GM23248 (cell line): ENCODE measurements at regions not wholly inside any gene's neighbourhood (a gene's known extent, or its start where the extent isn't known, plus 50 kb on each side); places are given as distances from the start of the nearest gene placed in this dataset.

Experiments
- EZH2 ChIP-seq: fragments of 200-600 bp; sonication (generic); IDR thresholded peaks from 2 replicates; pipeline ENCODE4 v1.6.1; 2018; ENCODE audit warnings: antibody characterized with exemption, mild to moderate bottlenecking; ENCODE audit not compliant: insufficient read depth, poor library complexity, severe bottlenecking
- EZH2phosphoT487 ChIP-seq: fragments of 200-600 bp; sonication (generic); IDR thresholded peaks from 2 replicates; pipeline ENCODE4 v1.6.1; 2018; ENCODE audit warnings: antibody characterized with exemption, moderate library complexity, mild to moderate bottlenecking, low read depth; ENCODE audit not compliant: insufficient read depth

GRCh38 chr1:30409476-30410152 is 313.8 kb downstream of the MATN1 start:
- TF ChIP-seq EZH2 (no peak), EZH2phosphoT487 (no peak)
